HG03457 (cell line): ENCODE measurements at regions not wholly inside any gene's neighbourhood (a gene's known extent, or its start where the extent isn't known, plus 50 kb on each side); places are given as distances from the start of the nearest gene placed in this dataset.
"Not testable (repeated sequence)": the region's sequence is repeated elsewhere in the genome, so short reads cannot be mapped to it uniquely, and the experiment has no call there.

ENCODE experiments used
- ATAC-seq: cut with Tn5 transposase; IDR thresholded peaks from one replicate; pipeline ENCODE4 v1.9.1; 2021; ENCODE audit warnings: moderate number of reproducible peaks; ENCODE audit not compliant: unreplicated experiment

GRCh38 chr1:234907208-234907939 lies 221.3 kb downstream of the TOMM20 start:
- no peak for ATAC-seq

- ATAC-seq, result no peak
These were observed 222.0 kb downstream of the TOMM20 start for GRCh38 chr1:234906654-234907053.

DNA sequence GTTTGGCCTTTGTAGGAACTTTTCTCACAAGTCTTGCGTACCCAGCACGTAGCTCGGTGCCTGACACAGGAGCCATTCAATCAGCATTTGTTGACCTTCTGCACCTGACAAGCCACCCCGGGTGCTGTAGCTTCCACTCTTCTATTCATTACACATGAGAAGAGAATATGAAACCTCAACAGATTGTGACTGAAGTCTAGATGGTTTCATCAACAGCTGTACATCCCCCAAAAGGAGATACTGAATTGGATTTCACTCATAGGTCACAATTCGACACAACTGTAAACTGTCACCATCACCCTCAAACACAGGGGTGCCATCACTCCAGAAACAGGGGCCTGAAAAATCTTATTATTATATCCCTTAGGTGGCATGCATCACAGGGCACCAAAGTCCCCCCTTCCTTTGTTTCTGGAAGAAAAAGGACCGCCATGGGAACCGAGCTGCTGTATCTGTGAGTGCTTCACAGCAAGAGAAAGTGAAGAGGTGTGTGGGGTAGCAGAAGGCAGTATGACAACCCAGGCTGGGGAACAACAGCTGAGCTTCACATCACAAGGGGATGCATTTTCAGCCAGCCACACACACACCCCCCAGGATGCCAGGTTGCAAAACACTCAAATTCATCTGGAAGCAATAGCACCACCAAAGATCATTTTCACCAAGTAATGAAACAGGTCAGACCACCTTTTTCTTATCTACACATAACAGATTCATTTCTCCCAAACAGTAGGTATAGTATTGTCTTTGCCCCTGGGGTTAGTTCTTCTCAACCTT lies 225.7 kb downstream of the TOMM20 start:
- ATAC-seq, result no peak

DNA sequence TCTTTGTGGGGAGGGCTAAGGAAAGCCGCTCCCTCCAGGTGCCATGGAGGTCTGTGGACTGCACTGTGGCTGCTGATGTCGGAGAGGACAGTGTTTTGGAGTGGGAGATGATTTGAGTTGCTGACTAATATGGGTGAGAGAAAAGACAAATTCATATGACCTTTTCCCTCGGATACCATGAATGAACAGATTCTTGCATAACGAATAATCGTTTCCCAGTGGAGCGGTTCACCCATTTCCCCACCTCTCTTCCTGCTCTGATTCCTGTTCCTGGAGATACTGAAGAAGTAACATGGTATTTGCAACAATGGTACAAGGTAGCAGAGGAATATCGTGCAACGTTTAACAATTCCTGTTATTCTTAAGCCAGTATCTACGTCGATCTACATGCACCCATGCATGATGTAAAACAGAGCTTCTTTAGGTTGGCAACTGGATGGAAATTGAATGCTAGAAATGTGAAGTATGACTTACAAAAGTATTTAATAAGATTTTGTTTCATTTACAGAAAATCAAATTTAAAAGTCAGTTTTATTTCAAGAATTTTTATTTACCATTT lies 227.1 kb downstream of the TOMM20 start:
- ATAC-seq, result no peak

DNA sequence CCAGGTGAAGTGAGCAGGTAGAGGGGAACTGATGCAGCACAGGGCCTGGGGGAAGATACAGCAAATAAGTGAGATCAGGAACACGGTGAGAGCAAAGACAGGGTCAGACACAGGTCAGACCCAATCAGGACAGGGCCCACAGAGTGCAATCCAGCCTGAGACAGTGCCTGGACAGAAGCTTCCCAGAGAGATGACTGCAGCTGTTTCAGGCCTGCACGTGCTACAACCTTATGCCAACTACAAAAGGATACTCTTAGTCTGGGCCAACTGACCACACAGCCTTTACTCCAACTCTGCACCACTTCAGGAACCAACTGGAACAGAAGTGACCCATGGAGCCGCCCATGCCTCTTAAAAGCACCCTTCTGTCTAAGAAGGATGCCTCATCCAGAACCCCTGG lies 228.0 kb downstream of the TOMM20 start:
- ATAC-seq, result no peak

- no peak for ATAC-seq
These were observed 228.9 kb downstream of the TOMM20 start for GRCh38 chr1:234899730-234900072.

GRCh38 chr1:234899041-234899729 lies 229.5 kb downstream of the TOMM20 start:
- ATAC-seq, result no peak

GRCh38 chr1:234898455-234899033 lies 230.1 kb downstream of the TOMM20 start:
- no peak for ATAC-seq

GRCh38 chr1:234897754-234898454 lies 230.7 kb downstream of the TOMM20 start:
- no peak for ATAC-seq

- ATAC-seq, result no peak
These were observed 231.3 kb downstream of the TOMM20 start for GRCh38 chr1:234897390-234897749.

GRCh38 chr1:234896477-234897389 lies 231.9 kb downstream of the TOMM20 start:
- no peak for ATAC-seq

GRCh38 chr1:234893725-234894630 lies 234.7 kb downstream of the TOMM20 start:
- ATAC-seq, result no peak

- ATAC-seq, result no peak
These were observed 235.3 kb downstream of the TOMM20 start for GRCh38 chr1:234893359-234893724.

- ATAC-seq, result no peak
These were observed 236.0 kb downstream of the TOMM20 start for GRCh38 chr1:234892642-234893041.

- ATAC-seq, result no peak
These were observed 237.2 kb downstream of the TOMM20 start for GRCh38 chr1:234891427-234891826.

- ATAC-seq, result no peak
These were observed 239.0 kb downstream of the TOMM20 start for GRCh38 chr1:234889643-234890042.

GRCh38 chr1:234888247-234888646 lies 240.4 kb downstream of the TOMM20 start:
- ATAC-seq, result not testable (repeated sequence)

DNA sequence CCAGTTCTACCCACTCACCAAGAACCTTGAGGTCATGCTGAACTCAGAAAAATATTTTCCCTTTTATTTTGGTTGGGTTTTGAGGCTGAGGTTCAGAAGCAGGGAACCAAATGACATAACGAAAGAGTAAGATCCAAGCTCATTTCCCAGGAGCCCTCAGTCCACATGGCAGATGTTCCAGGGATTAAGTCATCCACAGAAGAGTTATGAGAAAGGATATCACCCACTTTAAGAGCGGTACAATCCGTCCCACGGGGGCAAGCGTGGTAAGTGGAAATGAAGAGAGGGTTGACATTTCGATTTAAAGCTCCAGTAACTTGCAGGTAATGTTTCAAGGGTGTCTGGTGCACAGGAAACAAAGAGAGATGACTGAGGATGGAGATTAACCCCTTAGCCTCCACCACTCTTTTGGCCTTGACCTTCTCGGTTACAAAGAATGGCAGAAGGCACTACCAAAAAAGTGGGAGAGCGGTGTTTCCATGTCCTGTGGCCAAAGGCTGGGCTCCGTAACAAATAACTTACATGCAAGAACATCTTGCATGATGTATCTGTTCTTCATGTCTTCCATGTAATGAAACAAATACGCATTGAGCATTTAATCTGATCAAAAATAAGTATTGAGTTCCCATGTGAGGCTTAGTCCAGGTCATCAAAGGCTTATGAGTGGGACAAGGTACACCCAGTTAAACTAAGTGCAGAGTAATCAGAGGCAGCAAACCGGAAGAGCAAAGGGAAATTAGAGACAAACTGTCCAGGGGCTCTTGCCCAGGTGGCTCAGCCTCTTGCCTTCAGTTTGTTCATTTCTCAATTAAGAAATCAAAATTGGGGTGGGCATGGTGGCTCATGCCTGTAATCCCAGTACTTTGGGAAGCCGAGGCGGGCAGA lies 241.4 kb downstream of the TOMM20 start:
- ATAC-seq, result no peak
